Neural cell (in vitro differentiated cells): ENCODE measurements at regions not wholly inside any gene's neighbourhood (a gene's known extent, or its start where the extent isn't known, plus 50 kb on each side); places are given as distances from the start of the nearest gene placed in this dataset.

Experiments
- H2AFZ ChIP-seq: fragments of 200-600, 300-800 bp; sonication (generic), shearing (Covaris generic); 2 replicates; pipeline ENCODE4 v1.6.0; 2014; ENCODE audit warnings: low read depth, mild to moderate bottlenecking, antibody characterized with exemption, low read length, moderate library complexity
- H3F3A ChIP-seq: fragments of 200-600 bp; shearing (Covaris generic); 2 replicates; pipeline ENCODE4 v1.6.1; 2016; ENCODE audit warnings: mild to moderate bottlenecking, moderate library complexity, mixed read lengths, antibody characterized with exemption, low read length; ENCODE audit not compliant: insufficient read depth, poor library complexity, severe bottlenecking
- H3K27ac ChIP-seq: fragments of 200-600, 300-800 bp; sonication (generic), shearing (Covaris generic); 2 replicates; pipeline ENCODE4 v1.5.1; 2014; ENCODE audit warnings: mild to moderate bottlenecking, low read length, moderate library complexity
- H3K27me3 ChIP-seq: fragments of 300-800, 200-600 bp; sonication (generic), shearing (Covaris generic); 2 replicates; pipeline ENCODE4 v1.6.0; 2014; ENCODE audit warnings: mild to moderate bottlenecking, low read depth, low read length, moderate library complexity; ENCODE audit not compliant: insufficient read depth
- H3K36me3 ChIP-seq: fragments of 300-800, 200-600 bp; sonication (generic), shearing (Covaris generic); 2 replicates; pipeline ENCODE4 v1.5.1; 2014; ENCODE audit warnings: mild to moderate bottlenecking, antibody characterized with exemption, low read length, moderate library complexity; ENCODE audit not compliant: insufficient read depth
- H3K4me2 ChIP-seq: fragments of 300-800, 200-600 bp; sonication (generic), shearing (Covaris generic); 2 replicates; pipeline ENCODE4 v1.6.0; 2014; ENCODE audit warnings: mild to moderate bottlenecking, low read length
- H3K4me3 ChIP-seq: fragments of 300-800, 200-600 bp; sonication (generic), shearing (Covaris generic); 2 replicates; pipeline ENCODE4 v1.5.1; 2014; ENCODE audit warnings: mild to moderate bottlenecking, low read length, moderate library complexity
- H3K79me2 ChIP-seq: fragments of 200-600 bp; shearing (Covaris generic); replicated peaks from 2 replicates; pipeline ENCODE4 v1.6.0; 2014; ENCODE audit warnings: mild to moderate bottlenecking, low read length, moderate library complexity; ENCODE audit not compliant: insufficient read depth
- H3K9ac ChIP-seq: fragments of 300-800, 200-600 bp; sonication (generic), shearing (Covaris generic); 2 replicates; pipeline ENCODE4 v1.6.1; 2016; ENCODE audit warnings: mild to moderate bottlenecking, low read length, mixed read lengths
- H3K9me2 ChIP-seq: fragments of 200-600 bp; shearing (Covaris generic); 2 replicates; pipeline ENCODE4 v1.6.1; 2016; ENCODE audit warnings: mild to moderate bottlenecking, low read length, mixed read lengths; ENCODE audit not compliant: insufficient read depth
- H3K9me3 ChIP-seq: fragments of 200-600, 300-800 bp; sonication (generic), shearing (Covaris generic); 2 replicates; pipeline ENCODE4 v1.6.1; 2016; ENCODE audit warnings: mild to moderate bottlenecking, mixed run types, low read length, moderate library complexity, mixed read lengths
- H4K20me1 ChIP-seq: fragments of 200-600 bp; shearing (Covaris generic); 2 replicates; pipeline ENCODE4 v1.6.1; 2016; ENCODE audit warnings: mild to moderate bottlenecking, mixed run types; ENCODE audit not compliant: insufficient read depth
- EP300 ChIP-seq: fragments of 450-650 bp; conservative IDR thresholded peaks from 2 replicates; pipeline ENCODE4 v1.6.1; 2014; ENCODE audit warnings: antibody characterized with exemption, mild to moderate bottlenecking, moderate library complexity; ENCODE audit not compliant: poor library complexity, severe bottlenecking
- EZH2 ChIP-seq: fragments of 200-600, 300-800 bp; shearing (Covaris generic), sonication (generic); IDR thresholded peaks from 2 replicates; pipeline ENCODE4 v1.6.1; 2014; ENCODE audit warnings: antibody characterized with exemption, low read length, borderline replicate concordance, mild to moderate bottlenecking; ENCODE audit not compliant: insufficient read depth, poor library complexity, severe bottlenecking
- MXI1 ChIP-seq: fragments of 450-650 bp; conservative IDR thresholded peaks from 2 replicates; pipeline ENCODE4 v1.6.1; 2014; ENCODE audit warnings: antibody characterized with exemption, mild to moderate bottlenecking; ENCODE audit not compliant: poor library complexity, severe bottlenecking
- POLR2AphosphoS5 ChIP-seq: IDR thresholded peaks from 2 replicates; pipeline ENCODE4 v1.6.1; 2012
- RAD21 ChIP-seq: fragments of 450-650 bp; conservative IDR thresholded peaks from 2 replicates; pipeline ENCODE4 v1.6.1; 2014; ENCODE audit warnings: antibody characterized with exemption, mild to moderate bottlenecking, moderate library complexity
- SMC3 ChIP-seq: fragments of 450-650 bp; conservative IDR thresholded peaks from 2 replicates; pipeline ENCODE4 v1.6.1; 2014; ENCODE audit warnings: antibody characterized with exemption, mild to moderate bottlenecking, moderate library complexity; ENCODE audit not compliant: poor library complexity
- TAF1 ChIP-seq: IDR thresholded peaks from 2 replicates; pipeline ENCODE4 v1.6.1; 2012; ENCODE audit warnings: low read depth
- TF ChIP-seq, protein P1 (sequence below): fragments of 450-650 bp; IDR thresholded peaks from 2 replicates; pipeline ENCODE4 v1.5.1; 2014; ENCODE audit warnings: antibody characterized with exemption, mild to moderate bottlenecking, moderate library complexity; ENCODE audit not compliant: poor library complexity, severe bottlenecking
- TF ChIP-seq, protein P2 (sequence below): IDR thresholded peaks from 2 replicates; pipeline ENCODE4 v1.6.1; 2012; ENCODE audit warnings: borderline replicate concordance

DNA sequence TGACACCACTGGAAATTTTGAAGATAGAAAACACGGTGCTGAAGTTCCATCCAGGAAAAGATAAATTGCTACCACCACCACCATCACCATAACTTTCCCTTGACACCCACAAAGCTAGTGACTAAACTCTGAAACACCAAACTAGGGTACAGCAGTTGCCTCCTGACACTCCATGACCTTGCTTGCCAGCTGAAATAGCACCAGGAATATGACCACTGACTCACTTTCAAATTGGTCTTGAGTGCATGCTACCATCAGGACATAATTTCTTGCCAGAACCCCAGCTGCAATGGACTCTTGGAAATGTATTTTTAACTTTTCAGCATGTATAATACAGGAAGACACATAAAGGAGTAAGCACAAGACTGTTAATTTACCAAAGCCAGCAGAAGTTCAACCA is 283.3 kb downstream of the CENPC start:
- Histone ChIP-seq H3K4me3 (no peak overlapping the region), H3K9ac (no peak overlapping the region), H2AFZ (no peak overlapping the region), H4K20me1 (no peaks in the 10 kb centered on the region), H3F3A (no peaks in the 10 kb centered on the region), H3K79me2 (no peaks in the 10 kb centered on the region), H3K36me3 (no peaks in the 10 kb centered on the region), H3K9me2 (no peaks in the 10 kb centered on the region), H3K9me3 (no peaks in the 10 kb centered on the region), H3K27me3 (no peaks in the 10 kb centered on the region), H3K4me2 (no peak overlapping the region), H3K27ac (no peak overlapping the region)
- TF ChIP-seq, protein P1, sequence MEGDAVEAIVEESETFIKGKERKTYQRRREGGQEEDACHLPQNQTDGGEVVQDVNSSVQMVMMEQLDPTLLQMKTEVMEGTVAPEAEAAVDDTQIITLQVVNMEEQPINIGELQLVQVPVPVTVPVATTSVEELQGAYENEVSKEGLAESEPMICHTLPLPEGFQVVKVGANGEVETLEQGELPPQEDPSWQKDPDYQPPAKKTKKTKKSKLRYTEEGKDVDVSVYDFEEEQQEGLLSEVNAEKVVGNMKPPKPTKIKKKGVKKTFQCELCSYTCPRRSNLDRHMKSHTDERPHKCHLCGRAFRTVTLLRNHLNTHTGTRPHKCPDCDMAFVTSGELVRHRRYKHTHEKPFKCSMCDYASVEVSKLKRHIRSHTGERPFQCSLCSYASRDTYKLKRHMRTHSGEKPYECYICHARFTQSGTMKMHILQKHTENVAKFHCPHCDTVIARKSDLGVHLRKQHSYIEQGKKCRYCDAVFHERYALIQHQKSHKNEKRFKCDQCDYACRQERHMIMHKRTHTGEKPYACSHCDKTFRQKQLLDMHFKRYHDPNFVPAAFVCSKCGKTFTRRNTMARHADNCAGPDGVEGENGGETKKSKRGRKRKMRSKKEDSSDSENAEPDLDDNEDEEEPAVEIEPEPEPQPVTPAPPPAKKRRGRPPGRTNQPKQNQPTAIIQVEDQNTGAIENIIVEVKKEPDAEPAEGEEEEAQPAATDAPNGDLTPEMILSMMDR: no peak
- TF ChIP-seq EP300 (no peak), TAF1 (no peak), EZH2 (no peak), MXI1 (no peak), RAD21 (no peak), POLR2AphosphoS5 (no peak), SMC3 (no peak)
- TF ChIP-seq, protein P2, sequence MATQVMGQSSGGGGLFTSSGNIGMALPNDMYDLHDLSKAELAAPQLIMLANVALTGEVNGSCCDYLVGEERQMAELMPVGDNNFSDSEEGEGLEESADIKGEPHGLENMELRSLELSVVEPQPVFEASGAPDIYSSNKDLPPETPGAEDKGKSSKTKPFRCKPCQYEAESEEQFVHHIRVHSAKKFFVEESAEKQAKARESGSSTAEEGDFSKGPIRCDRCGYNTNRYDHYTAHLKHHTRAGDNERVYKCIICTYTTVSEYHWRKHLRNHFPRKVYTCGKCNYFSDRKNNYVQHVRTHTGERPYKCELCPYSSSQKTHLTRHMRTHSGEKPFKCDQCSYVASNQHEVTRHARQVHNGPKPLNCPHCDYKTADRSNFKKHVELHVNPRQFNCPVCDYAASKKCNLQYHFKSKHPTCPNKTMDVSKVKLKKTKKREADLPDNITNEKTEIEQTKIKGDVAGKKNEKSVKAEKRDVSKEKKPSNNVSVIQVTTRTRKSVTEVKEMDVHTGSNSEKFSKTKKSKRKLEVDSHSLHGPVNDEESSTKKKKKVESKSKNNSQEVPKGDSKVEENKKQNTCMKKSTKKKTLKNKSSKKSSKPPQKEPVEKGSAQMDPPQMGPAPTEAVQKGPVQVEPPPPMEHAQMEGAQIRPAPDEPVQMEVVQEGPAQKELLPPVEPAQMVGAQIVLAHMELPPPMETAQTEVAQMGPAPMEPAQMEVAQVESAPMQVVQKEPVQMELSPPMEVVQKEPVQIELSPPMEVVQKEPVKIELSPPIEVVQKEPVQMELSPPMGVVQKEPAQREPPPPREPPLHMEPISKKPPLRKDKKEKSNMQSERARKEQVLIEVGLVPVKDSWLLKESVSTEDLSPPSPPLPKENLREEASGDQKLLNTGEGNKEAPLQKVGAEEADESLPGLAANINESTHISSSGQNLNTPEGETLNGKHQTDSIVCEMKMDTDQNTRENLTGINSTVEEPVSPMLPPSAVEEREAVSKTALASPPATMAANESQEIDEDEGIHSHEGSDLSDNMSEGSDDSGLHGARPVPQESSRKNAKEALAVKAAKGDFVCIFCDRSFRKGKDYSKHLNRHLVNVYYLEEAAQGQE: no peak

GRCh38 chr4:67256388-67257043 is 288.8 kb downstream of the CENPC start:
- Histone ChIP-seq H3F3A (no peaks in the 10 kb centered on the region), H2AFZ (no peak overlapping the region), H3K4me3 (no peak overlapping the region), H3K4me2 (no peak overlapping the region), H3K27me3 (no peaks in the 10 kb centered on the region), H3K9me3 (no peaks in the 10 kb centered on the region), H3K9ac (no peak overlapping the region), H3K36me3 (no peaks in the 10 kb centered on the region), H4K20me1 (no peaks in the 10 kb centered on the region), H3K27ac (no peak overlapping the region), H3K9me2 (no peaks in the 10 kb centered on the region), H3K79me2 (no peaks in the 10 kb centered on the region)
- TF ChIP-seq RAD21 (no peak), EP300 (no peak)
- TF ChIP-seq, protein P1: no peak
